Adrenal gland (tissue), 5 donors: ENCODE measurements at regions not wholly inside any gene's neighbourhood (a gene's known extent, or its start where the extent isn't known, plus 50 kb on each side); places are given as distances from the start of the nearest gene placed in this dataset.

Source experiments
- POLR2A ChIP-seq, 2 donors: fragments of 450-650 bp; IDR thresholded peaks; one replicate each; pipeline ENCODE4 v1.6.1; 2017; ENCODE audit warnings: antibody characterized with exemption in 2 of 2, mild to moderate bottlenecking in 2 of 2, moderate library complexity in 1 of 2
- TF ChIP-seq, protein P1 (sequence below), 6 experiments: fragments of 450-650 bp in 4 of 6; fragments of 200-600 bp in 2 of 6; sonication (generic) in 1 of 6; IDR thresholded peaks; 1 replicate in 5 of 6; 2 replicates in 1 of 6; pipeline versions ENCODE4 v1.5.1 to v1.8.0; 2016 to 2021; ENCODE audit warnings: antibody characterized with exemption in 6 of 6, mild to moderate bottlenecking in 2 of 6, moderate library complexity in 1 of 6
- donor health status: DM: no; HTN: no; CAD: no.

GRCh38 chr20:24753130-24753529 is 195.9 kb upstream of the CST7 start:
- TF ChIP-seq, protein P1, sequence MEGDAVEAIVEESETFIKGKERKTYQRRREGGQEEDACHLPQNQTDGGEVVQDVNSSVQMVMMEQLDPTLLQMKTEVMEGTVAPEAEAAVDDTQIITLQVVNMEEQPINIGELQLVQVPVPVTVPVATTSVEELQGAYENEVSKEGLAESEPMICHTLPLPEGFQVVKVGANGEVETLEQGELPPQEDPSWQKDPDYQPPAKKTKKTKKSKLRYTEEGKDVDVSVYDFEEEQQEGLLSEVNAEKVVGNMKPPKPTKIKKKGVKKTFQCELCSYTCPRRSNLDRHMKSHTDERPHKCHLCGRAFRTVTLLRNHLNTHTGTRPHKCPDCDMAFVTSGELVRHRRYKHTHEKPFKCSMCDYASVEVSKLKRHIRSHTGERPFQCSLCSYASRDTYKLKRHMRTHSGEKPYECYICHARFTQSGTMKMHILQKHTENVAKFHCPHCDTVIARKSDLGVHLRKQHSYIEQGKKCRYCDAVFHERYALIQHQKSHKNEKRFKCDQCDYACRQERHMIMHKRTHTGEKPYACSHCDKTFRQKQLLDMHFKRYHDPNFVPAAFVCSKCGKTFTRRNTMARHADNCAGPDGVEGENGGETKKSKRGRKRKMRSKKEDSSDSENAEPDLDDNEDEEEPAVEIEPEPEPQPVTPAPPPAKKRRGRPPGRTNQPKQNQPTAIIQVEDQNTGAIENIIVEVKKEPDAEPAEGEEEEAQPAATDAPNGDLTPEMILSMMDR (IDR thresholded peaks at IDR 0.05): no peak
- no peak for TF ChIP-seq POLR2A (IDR thresholded peaks at IDR 0.05)
